CD4-positive, alpha-beta T cell treated with Interleukin-15 for 4 hours (primary cell): ENCODE measurements at regions not wholly inside any gene's neighbourhood (a gene's known extent, or its start where the extent isn't known, plus 50 kb on each side); places are given as distances from the start of the nearest gene placed in this dataset.

Experiments
- DNase-seq: peaks from one replicate; pipeline ENCODE4 v3.0.0-alpha.2; 2020; ENCODE audit warnings: low spot score

- DNase-seq: no peak
These were observed 933.7 kb upstream of the SLITRK5 start for GRCh38 chr13:86737334-86737932.

- DNase-seq: no peak
These were observed 929.3 kb upstream of the SLITRK5 start for GRCh38 chr13:86741762-86742285.

DNA sequence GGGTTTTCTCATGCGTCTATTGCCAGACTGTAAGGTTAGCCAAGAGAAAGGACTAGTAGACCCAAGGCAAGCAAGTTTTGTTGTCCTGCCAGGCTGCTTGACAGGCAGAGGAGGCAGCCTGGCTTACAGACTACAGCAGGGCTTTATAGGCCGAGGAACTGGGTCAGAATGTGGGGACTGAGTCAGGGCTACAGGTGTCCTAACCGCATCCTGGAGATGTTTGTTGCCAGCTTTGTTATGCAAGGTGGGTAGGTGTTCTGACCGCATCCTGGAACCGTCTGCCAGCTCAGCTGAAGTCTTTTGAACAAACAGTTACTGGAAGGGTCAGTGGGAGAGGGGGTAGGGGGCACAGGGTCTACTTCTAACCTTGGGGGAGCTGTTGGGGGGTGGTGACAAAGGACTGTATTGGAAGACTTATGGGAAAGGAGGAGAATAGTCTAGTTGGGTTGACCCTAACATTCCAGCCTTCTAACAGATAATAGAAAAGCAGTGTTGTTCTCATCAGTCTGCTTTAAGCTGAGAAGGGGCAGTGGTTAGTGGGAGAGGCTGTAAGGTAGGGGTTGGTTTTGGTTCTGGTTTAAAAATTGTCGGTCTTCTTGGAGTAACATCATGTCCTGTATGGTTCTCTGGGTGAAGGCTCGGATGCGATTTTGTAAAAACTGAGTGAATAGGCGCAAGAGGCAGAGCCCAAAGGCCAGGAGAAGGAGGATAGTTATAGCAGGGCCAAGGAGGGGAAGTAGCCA is 913.8 kb upstream of the SLITRK5 start:
- DNase-seq: peak; percentile 32

DNA sequence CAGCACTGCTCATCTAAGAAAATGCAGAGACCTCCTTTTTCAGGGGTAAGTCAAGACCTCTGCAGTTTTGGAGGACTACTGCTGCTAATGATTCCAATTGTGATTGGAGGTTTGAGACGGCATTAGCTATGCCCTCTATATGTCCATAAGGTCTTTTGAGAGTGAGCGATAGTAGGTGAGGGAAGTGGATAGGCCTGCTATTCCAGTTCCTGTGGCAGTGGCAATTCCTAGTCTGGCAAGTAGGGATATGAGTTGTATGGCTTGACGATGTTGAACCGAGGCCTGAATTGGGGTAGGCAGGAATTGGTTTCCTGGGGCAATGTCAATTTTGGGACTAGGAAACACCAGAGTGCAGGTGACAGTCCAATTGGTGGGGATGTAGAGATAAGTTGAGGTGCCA is 913.1 kb upstream of the SLITRK5 start:
- no peak for DNase-seq

- no peak for DNase-seq
These were observed 910.6 kb upstream of the SLITRK5 start for GRCh38 chr13:86760620-86761019.

DNA sequence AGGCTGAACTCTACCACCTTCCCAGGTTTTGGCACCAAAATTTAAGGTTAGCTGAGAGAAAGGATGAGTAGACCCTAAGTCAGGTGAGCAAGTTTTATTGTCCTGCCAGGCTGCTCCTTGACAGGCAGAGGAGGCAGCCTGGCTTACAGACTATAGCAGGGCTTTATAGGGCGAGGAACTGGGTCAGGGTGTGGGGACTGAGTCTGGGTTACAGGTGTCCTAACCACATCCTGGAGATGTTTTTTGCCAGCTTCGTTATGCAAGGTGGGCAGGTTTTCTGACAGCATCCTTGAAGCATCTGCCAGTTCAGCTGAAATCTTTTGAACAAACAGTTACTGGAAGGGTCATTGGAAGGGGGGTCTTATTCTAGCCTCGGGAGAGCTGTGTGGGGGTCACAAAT is 905.7 kb upstream of the SLITRK5 start:
- DNase-seq: no peak

DNA sequence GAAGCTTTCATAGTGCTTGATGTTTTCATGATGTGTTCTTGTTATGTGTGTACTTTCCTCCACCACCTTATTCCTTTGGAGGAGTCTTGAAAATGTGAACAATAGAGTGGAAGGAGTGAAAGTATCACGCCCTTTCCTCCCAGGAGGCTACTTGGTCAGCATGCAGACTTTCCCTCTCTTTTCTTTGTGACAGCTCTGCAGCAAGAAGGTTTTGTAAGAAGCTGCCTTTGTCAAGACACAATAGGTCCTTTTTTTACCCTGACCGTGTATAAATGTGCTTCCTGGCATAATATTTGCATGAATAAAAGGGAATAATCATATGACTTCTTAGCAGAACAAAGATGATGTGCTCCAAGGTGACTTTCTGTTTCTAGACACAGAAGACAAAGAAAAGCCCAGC is 882.6 kb upstream of the SLITRK5 start:
- DNase-seq: no peak

DNA sequence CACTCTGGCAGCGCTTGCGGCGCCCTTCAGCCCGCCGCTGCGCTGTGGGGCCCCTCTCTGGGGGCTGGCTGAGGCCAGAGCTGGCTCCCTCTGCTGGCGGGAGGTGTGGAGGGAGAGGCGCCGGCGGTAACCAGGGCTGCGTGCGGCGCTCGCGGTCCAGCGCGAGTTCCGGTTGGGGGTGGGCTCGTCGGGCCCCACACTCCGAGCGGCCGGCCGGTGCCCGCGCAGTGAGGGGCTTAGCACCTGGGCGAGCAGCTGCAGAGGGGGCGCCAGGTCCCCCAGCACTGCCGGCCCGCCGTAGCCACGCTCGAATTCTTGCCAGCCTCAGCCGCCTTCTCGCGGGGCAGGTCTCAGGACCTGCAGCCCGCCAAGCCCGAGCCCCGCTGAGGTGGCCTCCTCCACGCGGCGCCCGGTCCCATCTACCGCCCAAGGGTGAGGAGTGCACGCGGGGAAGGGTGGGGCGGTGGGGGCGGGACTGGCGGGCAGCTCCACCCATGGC is 879.0 kb upstream of the SLITRK5 start:
- no peak for DNase-seq

DNA sequence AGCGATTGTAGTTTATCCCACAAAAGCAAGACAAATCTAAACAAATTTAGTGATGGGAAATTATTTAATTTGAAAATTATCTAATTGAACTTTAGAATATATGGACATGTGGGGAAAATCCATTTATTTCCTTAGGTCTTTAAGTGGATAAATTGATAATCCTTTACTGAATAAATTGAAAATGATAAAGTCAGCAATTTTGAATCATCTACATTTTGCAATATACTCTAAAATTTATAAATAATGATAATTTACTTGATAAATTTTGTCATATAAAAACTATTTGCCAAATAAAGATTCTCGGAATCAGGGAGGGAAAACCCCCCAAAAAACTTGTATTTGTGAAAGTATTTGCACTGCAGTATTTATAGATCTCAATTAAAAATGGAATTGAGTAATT is 875.3 kb upstream of the SLITRK5 start:
- no peak for DNase-seq

- no peak for DNase-seq
These were observed 860.8 kb upstream of the SLITRK5 start for GRCh38 chr13:86810361-86810760.

- DNase-seq: no peak
These were observed 858.0 kb upstream of the SLITRK5 start for GRCh38 chr13:86813198-86813597.

GRCh38 chr13:86825410-86825809 is 845.8 kb upstream of the SLITRK5 start:
- DNase-seq: no peak

- DNase-seq: no peak
These were observed 844.9 kb upstream of the SLITRK5 start for GRCh38 chr13:86826232-86826631.

GRCh38 chr13:86830046-86830445 is 841.1 kb upstream of the SLITRK5 start:
- no peak for DNase-seq

DNA sequence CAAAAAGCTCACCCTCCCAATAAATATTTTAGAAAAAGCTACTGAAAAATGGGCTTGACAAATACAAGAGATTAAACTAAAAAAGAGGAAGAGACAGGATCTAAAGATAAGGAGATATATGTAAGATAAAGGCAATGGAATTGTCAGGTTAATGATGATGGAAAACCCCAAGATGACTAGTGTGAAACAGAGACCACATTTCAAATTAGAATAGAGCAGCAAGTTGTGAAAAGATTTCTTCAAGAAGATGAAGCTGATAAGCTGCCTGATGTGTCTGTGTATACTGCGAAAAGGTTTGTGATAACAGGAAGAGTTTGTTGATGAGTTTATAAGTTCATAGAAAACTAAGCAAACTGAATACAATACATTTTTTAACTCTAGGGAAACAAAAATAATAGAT is 840.1 kb upstream of the SLITRK5 start:
- DNase-seq: no peak

DNA sequence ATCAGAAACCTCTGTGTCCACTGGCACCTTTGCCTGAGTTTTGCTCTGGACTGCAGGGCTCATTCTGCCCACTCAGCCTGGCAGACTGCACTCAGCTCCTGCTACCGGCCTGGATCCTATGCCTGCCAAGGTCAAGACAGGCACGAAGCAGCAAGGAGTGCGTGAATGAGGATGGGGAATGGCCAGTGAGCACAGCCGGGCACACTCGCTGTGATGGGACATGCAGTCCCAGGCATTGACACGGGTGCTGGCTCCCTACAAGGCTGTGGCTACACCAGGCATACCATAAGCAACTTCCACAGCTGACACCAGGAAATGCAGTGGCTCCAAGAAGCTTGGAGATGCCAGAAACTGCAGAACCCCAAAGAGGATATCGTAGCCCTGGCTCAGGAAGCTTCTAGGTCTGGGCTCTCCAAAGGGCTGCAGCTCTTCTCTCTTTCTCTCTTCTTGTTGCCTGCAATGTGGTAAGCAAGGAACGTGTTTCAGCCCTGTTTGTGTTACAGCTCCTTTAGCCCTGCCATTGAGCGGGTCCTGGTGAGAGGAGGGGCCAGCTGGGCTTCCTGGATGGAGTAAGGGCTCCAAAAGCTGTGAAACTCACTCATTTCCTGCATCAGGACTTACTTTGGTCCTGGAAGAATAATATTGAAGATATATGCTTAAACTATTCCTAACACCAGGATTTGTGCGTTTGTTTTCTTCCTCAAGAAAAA is 832.6 kb upstream of the SLITRK5 start:
- DNase-seq: no peak

GRCh38 chr13:86839221-86839620 is 832.0 kb upstream of the SLITRK5 start:
- no peak for DNase-seq

- no peak for DNase-seq
These were observed 830.6 kb upstream of the SLITRK5 start for GRCh38 chr13:86840250-86841191.

- DNase-seq: no peak
These were observed 829.9 kb upstream of the SLITRK5 start for GRCh38 chr13:86841264-86841663.

GRCh38 chr13:86846501-86846900 is 824.7 kb upstream of the SLITRK5 start:
- no peak for DNase-seq

GRCh38 chr13:86848716-86849115 is 822.5 kb upstream of the SLITRK5 start:
- no peak for DNase-seq

GRCh38 chr13:86856991-86857390 is 814.2 kb upstream of the SLITRK5 start:
- DNase-seq: no peak
